Endothelial cell of umbilical vein (primary cell): ENCODE measurements at regions not wholly inside any gene's neighbourhood (a gene's known extent, or its start where the extent isn't known, plus 50 kb on each side); places are given as distances from the start of the nearest gene placed in this dataset.

Source experiments
- BruUV-seq: library from RNA; stranded (reverse); fragments of 400-500 nt; replicated peaks from 2 replicates; lab custom pipeline; 2021; lab: Mats Ljungman, UMichigan
- CTCF ChIA-PET: fragments of 300-600, 350-600 bp; sonication (Branson Sonifier 250); formaldehyde crosslinking; loops from one replicate; lab custom pipeline; 2021; ENCODE audit warnings: antibody characterized with exemption, inconsistent platforms; lab: Charles Lee
- POLR2A ChIA-PET: fragments of 300-600, 350-600 bp; sonication (Branson Sonifier 250); formaldehyde crosslinking; loops from one replicate; lab custom pipeline; 2021; ENCODE audit warnings: antibody characterized with exemption, inconsistent platforms; lab: Charles Lee
- DNase-seq: peaks from one replicate; pipeline ENCODE4 v3.0.0-alpha.2; 2011; ENCODE audit warnings: low read depth, low spot score
- FAIRE-seq: peaks from 2 replicates; lab custom pipeline; 2011; peaks lifted over from hg19 to GRCh38; lab: Jason Lieb, UNC
- H2AFZ ChIP-seq: 2 replicates; pipeline ENCODE4 v1.6.0; 2012; ENCODE audit warnings: low read depth, low read length, control low read depth, inconsistent platforms
- H3K27ac ChIP-seq: 2 replicates; pipeline ENCODE4 v1.5.1; 2011; ENCODE audit warnings: low read depth, mild to moderate bottlenecking, control low read depth, low read length, moderate library complexity; ENCODE audit not compliant: insufficient read depth
- H3K27me3 ChIP-seq, 2 experiments: 2 replicates each; pipeline versions ENCODE4 v1.6.0 to v1.6.1; 2011; ENCODE audit warnings: low read length in 2 of 2, mixed read lengths in 1 of 2; ENCODE audit not compliant: control insufficient read depth in 2 of 2, insufficient read depth in 2 of 2
- H3K36me3 ChIP-seq, 2 experiments: 2 replicates in 1 of 2; 3 replicates in 1 of 2; pipeline ENCODE4 v1.5.1; 2011; ENCODE audit warnings: low read length in 2 of 2, mild to moderate bottlenecking in 1 of 2, moderate library complexity in 1 of 2; ENCODE audit not compliant: control insufficient read depth in 2 of 2, insufficient read depth in 2 of 2; ENCODE audit errors: extremely low read depth in 1 of 2
- H3K4me1 ChIP-seq: 3 replicates; pipeline ENCODE4 v1.5.1; 2011; ENCODE audit warnings: mild to moderate bottlenecking, low read length; ENCODE audit not compliant: control insufficient read depth, insufficient read depth; ENCODE audit errors: extremely low read depth
- H3K4me2 ChIP-seq: 2 replicates; pipeline ENCODE4 v1.6.1; 2011; ENCODE audit warnings: low read length, control low read depth, mixed read lengths; ENCODE audit not compliant: insufficient read depth
- H3K4me3 ChIP-seq, 3 experiments: fragments of 200-600 bp in 1 of 3; sonication (generic), shearing (Covaris generic) in 1 of 3; replicated peaks in 1 of 3; 2 replicates each; pipeline ENCODE4 v1.5.1; 2011 to 2016; ENCODE audit warnings: control low read depth in 3 of 3, low read length in 3 of 3, mild to moderate bottlenecking in 2 of 3, inconsistent platforms in 1 of 3, low read depth in 1 of 3, moderate library complexity in 1 of 3; ENCODE audit not compliant: insufficient read depth in 1 of 3
- H3K79me2 ChIP-seq: 2 replicates; pipeline ENCODE4 v1.6.0; 2012; ENCODE audit warnings: low read length, inconsistent platforms; ENCODE audit not compliant: control insufficient read depth, insufficient read depth
- H3K9ac ChIP-seq: replicated peaks from 2 replicates; pipeline ENCODE3; 2011; ENCODE audit warnings: low read length, control low read depth; ENCODE audit not compliant: insufficient read depth; ENCODE audit errors: extremely low read depth
- H3K9me1 ChIP-seq: replicated peaks from 3 replicates; pipeline ENCODE4 v1.6.0; 2011; ENCODE audit warnings: mild to moderate bottlenecking, low read length; ENCODE audit not compliant: control insufficient read depth, insufficient read depth; ENCODE audit errors: extremely low read depth
- H3K9me3 ChIP-seq: replicated peaks from 2 replicates; pipeline ENCODE4 v1.5.1; 2012; ENCODE audit warnings: low read length, inconsistent platforms; ENCODE audit not compliant: control insufficient read depth, insufficient read depth
- H4K20me1 ChIP-seq: replicated peaks from 2 replicates; pipeline ENCODE3; 2011; ENCODE audit warnings: mild to moderate bottlenecking, low read length; ENCODE audit not compliant: control insufficient read depth, insufficient read depth; ENCODE audit errors: extremely low read depth
- CTCF ChIP-seq, 2 donors: IDR thresholded peaks; 1 replicate in 1 of 2; 2 replicates in 1 of 2; pipeline ENCODE4 v1.5.1; 2011; ENCODE audit warnings: low read length in 2 of 2, mild to moderate bottlenecking in 2 of 2, moderate library complexity in 2 of 2, control low read depth in 1 of 2, inconsistent platforms in 1 of 2, low read depth in 1 of 2; ENCODE audit not compliant: insufficient read depth in 1 of 2; ENCODE audit errors: extremely low read depth in 1 of 2
- EZH2 ChIP-seq: IDR thresholded peaks from 2 replicates; pipeline ENCODE4 v1.6.1; 2012; ENCODE audit warnings: borderline replicate concordance, low read depth, mild to moderate bottlenecking, moderate library complexity, low read length, inconsistent platforms; ENCODE audit not compliant: severe bottlenecking
- FOS ChIP-seq: IDR thresholded peaks from 2 replicates; pipeline ENCODE4 v1.6.1; 2011; ENCODE audit warnings: mild to moderate bottlenecking, low read length, moderate library complexity, borderline replicate concordance; ENCODE audit not compliant: insufficient read depth
- GATA2 ChIP-seq: IDR thresholded peaks from 2 replicates; pipeline ENCODE4 v1.7.0; 2011; ENCODE audit warnings: low read depth, mild to moderate bottlenecking, moderate library complexity, mixed read lengths, low read length; ENCODE audit not compliant: insufficient read length, insufficient read depth
- JUN ChIP-seq: IDR thresholded peaks from 2 replicates; pipeline ENCODE4 v1.6.1; 2011; ENCODE audit warnings: borderline replicate concordance, low read depth; ENCODE audit not compliant: insufficient read length, insufficient read depth
- MAX ChIP-seq: IDR thresholded peaks from 2 replicates; pipeline ENCODE4 v1.6.1; 2011; ENCODE audit not compliant: insufficient read depth, insufficient read length
- MYC ChIP-seq: IDR thresholded peaks from one replicate; pipeline ENCODE4 v1.6.1; 2011; ENCODE audit warnings: mild to moderate bottlenecking, low read depth, low read length
- POLR2A ChIP-seq: IDR thresholded peaks from 2 replicates; pipeline ENCODE4 v1.6.1; 2012; ENCODE audit warnings: low read depth, mild to moderate bottlenecking, control low read depth, low read length
- POLR2AphosphoS5 ChIP-seq: IDR thresholded peaks from 2 replicates; pipeline ENCODE4 v1.6.1; 2012; ENCODE audit warnings: low read depth, mild to moderate bottlenecking, control low read depth, low read length, moderate library complexity; ENCODE audit not compliant: insufficient read depth
- dilution Hi-C: fragments of 300-500 bp; cut with MboI; formaldehyde crosslinking; loops from one replicate; pipeline ENCODE4 v1.15.0; 2019; ENCODE audit warnings: low sequenced_read_pairs; ENCODE audit not compliant: extremely low pct_ligation_motif_present
- intact Hi-C: fragments of 100-400 bp; cut with micrococcal nuclease; formaldehyde crosslinking; loops from one replicate; pipeline ENCODE4 v1.10.0; 2022

- Histone ChIP-seq H4K20me1 (no peaks in the 10 kb centered on the region), H3K9me3 (no peaks in the 10 kb centered on the region), H3K27me3 (no peaks in the 10 kb centered on the region), H3K36me3 (no peaks in the 10 kb centered on the region), H3K4me3 (no peak overlapping the region), H2AFZ (no peak overlapping the region), H3K79me2 (no peaks in the 10 kb centered on the region), H3K4me2 (no peak overlapping the region), H3K27ac (no peak overlapping the region), H3K9ac (no peak overlapping the region), H3K9me1 (no peaks in the 10 kb centered on the region), H3K4me1 (no peaks in the 10 kb centered on the region)
- ChIA-PET POLR2A (no interaction called here), CTCF (no interaction called here)
- FAIRE-seq, result no peak
- dilution Hi-C loops, result no loop called here
- TF ChIP-seq POLR2AphosphoS5 (no peak), MAX (no peak), GATA2 (no peak), MYC (no peak), CTCF (IDR thresholded peaks at IDR 0.05; ENCODE audit: extremely low read depth in 1 of 2, insufficient read depth in 1 of 2, low read depth in 1 of 2, low read length in 2 of 2) (no peak), POLR2A (no peak), EZH2 (no peak), JUN (no peak), FOS (no peak)
- DNase-seq, result no peak
- intact Hi-C loops, result no loop called here
- no TSS peak for BruUV-seq
These were observed 233.2 kb downstream of the ACKR3 start for GRCh38 chr2:236802862-236803261.
